Thymus (tissue), 11 donors: ENCODE measurements at regions not wholly inside any gene's neighbourhood (a gene's known extent, or its start where the extent isn't known, plus 50 kb on each side); places are given as distances from the start of the nearest gene placed in this dataset.

Experiments used
- DNase-seq, 9 donors: peaks; one replicate each; pipeline ENCODE4 v3.0.0-alpha.2; 2013; ENCODE audit warnings: low spot score in 9 of 9, low read depth in 6 of 9, missing footprints in 1 of 9
- H3K27ac ChIP-seq, 2 donors: one replicate each; pipeline ENCODE4 v1.5.1; 2013; ENCODE audit warnings: control low read depth in 1 of 2, low read depth in 1 of 2, low read length in 1 of 2, mild to moderate bottlenecking in 1 of 2, moderate library complexity in 1 of 2
- H3K27me3 ChIP-seq, 2 donors: one replicate each; pipeline ENCODE4 v1.5.1; 2013; ENCODE audit warnings: low read length in 1 of 2; ENCODE audit not compliant: control insufficient read depth in 2 of 2, insufficient read depth in 1 of 2
- H3K36me3 ChIP-seq, 2 donors: one replicate each; pipeline ENCODE4 v1.5.1; 2013; ENCODE audit warnings: low read length in 1 of 2, mild to moderate bottlenecking in 1 of 2, moderate library complexity in 1 of 2; ENCODE audit not compliant: control insufficient read depth in 2 of 2, insufficient read depth in 2 of 2
- H3K4me1 ChIP-seq, 2 donors: one replicate each; pipeline ENCODE4 v1.5.1; 2013; ENCODE audit warnings: low read length in 2 of 2; ENCODE audit not compliant: control insufficient read depth in 2 of 2, insufficient read depth in 2 of 2
- H3K4me3 ChIP-seq, 2 donors: one replicate each; pipeline ENCODE4 v1.5.1; 2013; ENCODE audit warnings: low read length in 2 of 2, control low read depth in 1 of 2, mild to moderate bottlenecking in 1 of 2
- H3K9me3 ChIP-seq, 2 donors: one replicate each; pipeline ENCODE4 v1.5.1; 2013; ENCODE audit warnings: low read length in 1 of 2, mild to moderate bottlenecking in 1 of 2; ENCODE audit not compliant: control insufficient read depth in 2 of 2, insufficient read depth in 1 of 2
- WGBS: extraction: QIAGEN DNeasy Blood & Tissue Kit; methylation state at CpG from one replicate; pipeline ENCODE4 v1.1.7; 2013; 5-methylcytosine and 5-hydroxymethylcytosine counted together
- donor health status: healthy.

DNA sequence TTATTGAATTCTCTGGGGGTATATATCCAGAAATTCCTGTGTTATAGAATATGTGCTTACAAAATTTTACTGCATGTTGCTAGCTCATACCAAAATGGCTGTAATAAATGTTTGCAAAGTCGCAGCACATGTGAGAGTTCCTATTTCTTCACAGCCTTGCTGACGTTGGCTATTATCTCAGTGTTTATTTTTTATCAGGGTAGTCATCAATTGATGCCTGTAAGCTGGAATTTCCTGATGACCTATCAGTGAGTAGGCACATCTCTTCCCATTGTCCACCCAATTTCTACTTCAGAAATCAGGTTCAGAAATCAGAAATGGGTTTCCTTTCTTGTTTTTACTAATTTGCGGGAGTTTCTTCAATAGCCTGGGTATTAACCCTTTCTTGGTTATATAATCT is 268.1 kb upstream of the FZD8 start:
- no peak for DNase-seq
- H3K27ac ChIP-seq = no peak overlapping the region
- H3K27me3 ChIP-seq = no peaks in the 10 kb centered on the region
- no peaks in the 10 kb centered on the region for H3K36me3 ChIP-seq
- 84% methylated on average over 3 of the region's 3 CpGs for WGBS
- no peaks in the 10 kb centered on the region for H3K9me3 ChIP-seq
- no peak overlapping the region for H3K4me3 ChIP-seq
- H3K4me1 ChIP-seq = no peaks in the 10 kb centered on the region

DNA sequence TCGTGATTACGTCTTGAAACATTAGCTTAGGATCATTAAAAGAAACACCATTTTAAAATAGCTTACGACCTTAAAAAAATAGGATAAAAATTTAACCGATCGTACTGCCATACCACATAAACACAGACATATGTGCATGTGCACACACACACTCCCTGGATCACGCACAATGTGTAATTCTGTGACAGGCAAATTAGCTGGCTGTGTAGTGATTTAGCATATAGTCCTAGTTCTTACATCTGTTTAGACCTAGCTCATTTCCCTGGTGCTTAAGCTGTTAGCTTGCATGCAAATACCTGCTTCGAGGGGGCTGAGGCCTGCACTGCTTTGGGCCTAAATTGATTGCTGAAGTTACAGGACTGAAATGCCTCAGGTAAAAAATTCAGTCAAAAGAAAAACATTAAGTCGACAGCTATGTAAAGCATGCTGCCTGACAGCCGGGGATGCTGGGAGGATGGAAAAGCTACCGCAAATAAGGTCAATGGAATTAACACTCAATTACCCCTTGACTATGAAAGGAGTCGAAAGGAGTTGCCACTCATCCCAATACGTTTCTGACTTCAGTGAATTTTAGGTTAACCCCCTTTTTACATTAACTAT is 267.1 kb upstream of the FZD8 start:
- Histone ChIP-seq H3K9me3 (no peaks in the 10 kb centered on the region), H3K27ac (no peak overlapping the region), H3K4me1 (no peaks in the 10 kb centered on the region), H3K27me3 (no peaks in the 10 kb centered on the region), H3K4me3 (no peak overlapping the region), H3K36me3 (no peaks in the 10 kb centered on the region)
- 91% methylated on average over 12 of the region's 12 CpGs for WGBS
- DNase-seq = no peak

DNA sequence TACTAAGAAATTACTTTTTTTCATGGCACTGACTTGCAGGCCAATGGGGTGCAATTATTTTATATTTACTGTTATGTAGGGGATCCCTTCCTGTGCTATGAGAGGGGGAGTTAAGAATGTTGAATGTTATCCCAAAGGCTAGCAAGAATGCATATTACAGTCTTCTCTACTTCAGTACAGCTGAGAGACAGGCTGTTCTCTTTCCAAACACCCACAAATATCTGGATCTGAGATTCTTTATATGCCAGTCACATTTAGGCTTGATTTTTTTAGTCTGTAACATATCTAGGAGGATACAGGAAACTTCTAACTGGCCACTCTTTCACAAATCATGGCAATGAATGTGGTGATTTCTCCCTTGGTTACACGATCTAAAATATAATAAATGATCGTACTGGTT is 266.4 kb upstream of the FZD8 start:
- Histone ChIP-seq H3K36me3 (no peaks in the 10 kb centered on the region), H3K4me1 (no peaks in the 10 kb centered on the region), H3K4me3 (no peak overlapping the region), H3K27ac (no peak overlapping the region), H3K27me3 (no peaks in the 10 kb centered on the region), H3K9me3 (no peaks in the 10 kb centered on the region)
- DNase-seq = no peak
- WGBS = 94% methylated on average over 2 of the region's 2 CpGs

- H3K27ac ChIP-seq = no peak overlapping the region
- DNase-seq = no peak
- H3K4me3 ChIP-seq = no peak overlapping the region
- H3K27me3 ChIP-seq = no peaks in the 10 kb centered on the region
- no peaks in the 10 kb centered on the region for H3K9me3 ChIP-seq
- no peaks in the 10 kb centered on the region for H3K4me1 ChIP-seq
- WGBS = 79% methylated on average over 9 of the region's 9 CpGs
- H3K36me3 ChIP-seq = no peaks in the 10 kb centered on the region
These were observed 265.5 kb upstream of the FZD8 start for GRCh38 chr10:35907548-35907947.

GRCh38 chr10:35906155-35906554 is 264.1 kb upstream of the FZD8 start:
- Histone ChIP-seq H3K9me3 (no peaks in the 10 kb centered on the region), H3K36me3 (no peaks in the 10 kb centered on the region), H3K27me3 (no peaks in the 10 kb centered on the region), H3K4me3 (no peak overlapping the region), H3K27ac (no peak overlapping the region), H3K4me1 (no peaks in the 10 kb centered on the region)
- no peak for DNase-seq
- 80% methylated on average over 3 of the region's 3 CpGs for WGBS

DNA sequence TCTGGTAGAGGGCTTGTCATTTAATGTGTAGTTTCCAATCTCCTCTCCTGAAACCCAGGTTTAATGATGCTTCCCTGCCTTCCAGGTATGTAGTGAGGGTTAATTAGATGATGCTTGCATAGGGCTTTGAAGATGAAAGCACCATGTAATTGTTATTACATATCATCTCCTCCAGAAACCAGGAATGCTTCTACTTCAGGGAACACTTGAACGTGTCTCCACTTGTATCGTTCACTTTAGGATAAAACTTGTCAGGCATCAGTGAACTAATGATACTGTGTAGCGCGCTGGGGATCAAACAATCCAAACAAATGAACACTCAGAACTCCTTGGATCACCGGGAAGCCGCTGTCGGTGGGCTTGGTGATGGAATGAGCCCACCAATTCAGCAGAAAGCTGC is 260.9 kb upstream of the FZD8 start:
- no peak overlapping the region for H3K4me3 ChIP-seq
- H3K4me1 ChIP-seq = no peaks in the 10 kb centered on the region
- H3K9me3 ChIP-seq = no peaks in the 10 kb centered on the region
- H3K27ac ChIP-seq = peak overlapping the region in 1 of 2 donors; percentile 49
- peak in 1 of 9 donors; percentile 1 for DNase-seq
- no peaks in the 10 kb centered on the region for H3K36me3 ChIP-seq
- H3K27me3 ChIP-seq = no peaks in the 10 kb centered on the region
- 90% methylated on average over 7 of the region's 7 CpGs for WGBS

DNA sequence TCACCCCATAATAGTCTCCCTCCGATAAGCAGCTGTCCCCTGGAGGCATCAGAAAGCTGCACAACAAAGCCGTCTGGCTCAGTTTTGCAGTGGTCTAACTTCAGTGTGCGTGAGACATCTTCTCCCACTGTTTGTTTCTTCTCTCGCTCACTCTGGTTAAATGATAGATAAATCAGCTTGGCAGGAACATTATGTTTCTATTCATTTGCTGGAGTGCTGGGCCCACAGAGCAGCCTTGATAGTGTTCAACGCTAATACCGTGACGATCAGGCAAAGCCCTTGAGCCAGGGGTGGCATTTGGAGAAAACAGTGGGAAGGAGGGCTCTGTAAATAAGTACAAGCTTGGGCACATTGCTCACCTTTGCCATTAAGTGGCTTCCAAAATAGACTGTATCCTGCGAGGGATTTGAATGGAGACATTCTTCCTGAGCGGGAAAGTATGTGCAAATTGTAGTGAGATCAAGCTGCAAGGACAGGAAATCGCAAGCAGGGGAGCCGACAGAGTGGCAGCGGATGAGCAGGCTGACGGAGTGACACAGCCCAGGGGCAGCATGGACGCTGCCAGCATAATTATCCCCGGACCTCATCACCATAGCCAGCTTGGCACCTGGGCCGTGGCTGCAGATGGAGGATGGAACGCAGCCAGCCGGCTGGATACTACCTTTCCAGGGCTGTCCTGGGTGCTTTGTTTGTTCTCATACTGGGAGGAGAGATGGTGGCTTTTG is 256.8 kb upstream of the FZD8 start:
- no peaks in the 10 kb centered on the region for H3K4me1 ChIP-seq
- no peak overlapping the region for H3K4me3 ChIP-seq
- no peak for DNase-seq
- H3K36me3 ChIP-seq = no peaks in the 10 kb centered on the region
- no peaks in the 10 kb centered on the region for H3K27me3 ChIP-seq
- H3K27ac ChIP-seq = no peak overlapping the region
- WGBS = 84% methylated on average over 18 of the region's 18 CpGs
- H3K9me3 ChIP-seq = no peaks in the 10 kb centered on the region

- H3K9me3 ChIP-seq = no peaks in the 10 kb centered on the region
- no peak overlapping the region for H3K27ac ChIP-seq
- DNase-seq = no peak
- no peaks in the 10 kb centered on the region for H3K36me3 ChIP-seq
- 92% methylated on average over 5 of the region's 5 CpGs for WGBS
- no peaks in the 10 kb centered on the region for H3K4me1 ChIP-seq
- H3K27me3 ChIP-seq = no peaks in the 10 kb centered on the region
- no peak overlapping the region for H3K4me3 ChIP-seq
These were observed 253.9 kb upstream of the FZD8 start for GRCh38 chr10:35896001-35896400.

- DNase-seq = no peak
- Histone ChIP-seq H3K36me3 (no peaks in the 10 kb centered on the region), H3K27me3 (no peaks in the 10 kb centered on the region), H3K4me1 (no peaks in the 10 kb centered on the region), H3K9me3 (no peaks in the 10 kb centered on the region), H3K4me3 (no peak overlapping the region), H3K27ac (no peak overlapping the region)
- 78% methylated on average over 2 of the region's 2 CpGs for WGBS
These were observed 253.2 kb upstream of the FZD8 start for GRCh38 chr10:35895331-35895730.
